Activated CD4-positive, alpha-beta T cell treated with anti-CD3 and anti-CD28 coated beads, Interleukin-2, amount 50 U/mL, for 24 hours (primary cell): ENCODE measurements at regions not wholly inside any gene's neighbourhood (a gene's known extent, or its start where the extent isn't known, plus 50 kb on each side); places are given as distances from the start of the nearest gene placed in this dataset.
"Not testable (repeated sequence)": the region's sequence is repeated elsewhere in the genome, so short reads cannot be mapped to it uniquely, and the experiment has no call there.

ENCODE experiments used
- DNase-seq, 2 donors: peaks; one replicate each; pipeline ENCODE4 v3.0.0-alpha.2; 2020; ENCODE audit warnings: low read depth in 1 of 2, low spot score in 1 of 2

DNA sequence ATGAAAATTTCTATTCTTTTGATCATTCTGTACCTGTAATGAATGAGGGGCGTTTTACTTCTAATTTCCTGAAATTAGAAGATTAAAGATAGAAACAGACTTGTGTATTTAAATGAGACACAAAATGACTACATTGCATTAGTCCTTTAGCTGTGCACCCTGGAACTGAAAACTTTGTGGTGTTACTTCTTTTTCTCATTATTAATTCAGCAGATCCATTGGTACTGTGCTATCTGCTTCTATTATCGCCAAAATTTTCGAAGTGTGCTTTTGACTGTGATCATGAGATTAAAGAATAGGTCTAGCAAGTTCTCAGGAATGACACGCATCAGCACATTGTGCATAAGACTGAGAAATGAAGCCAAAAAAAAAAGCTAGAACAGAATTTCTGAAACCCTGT lies 1938.9 kb upstream of the TENM3 start:
- no peak for DNase-seq

DNA sequence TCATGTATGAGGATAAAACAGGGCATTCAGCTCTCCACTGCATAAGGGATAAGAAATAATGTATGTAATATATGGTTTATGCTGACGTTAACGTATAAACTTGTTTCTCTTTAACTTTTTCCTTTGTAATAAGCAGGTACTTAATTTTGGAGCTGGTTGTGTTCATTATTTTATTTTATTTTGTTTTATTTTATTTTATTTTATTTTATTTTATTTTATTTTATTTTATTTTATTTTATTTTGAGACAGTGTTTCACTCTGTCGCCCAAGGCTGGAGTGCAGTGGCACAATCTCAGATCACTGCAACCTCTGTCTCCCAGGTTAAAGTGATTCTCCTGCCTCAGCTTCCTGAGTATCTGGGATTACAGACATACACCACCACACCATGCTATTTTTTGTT lies 1932.6 kb upstream of the TENM3 start:
- no peak for DNase-seq

DNA sequence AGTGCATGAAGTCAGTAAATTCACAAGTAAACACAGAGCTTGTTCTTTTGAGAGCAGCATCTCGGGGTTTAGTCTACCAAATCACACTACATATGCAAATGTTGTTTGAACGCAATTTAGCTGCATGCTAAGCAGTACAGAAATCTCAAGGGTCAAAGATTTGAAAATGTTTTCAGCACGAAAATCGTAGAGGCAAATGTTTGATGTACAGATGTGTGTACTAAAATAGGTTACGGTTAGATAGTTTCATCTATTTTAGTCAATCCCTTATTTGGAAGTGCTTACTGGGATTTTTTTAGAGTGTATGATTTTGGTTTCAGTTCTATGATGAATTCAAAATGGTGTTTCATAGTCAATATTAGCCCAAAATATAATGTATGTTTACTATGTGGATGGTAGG lies 1928.2 kb upstream of the TENM3 start:
- no peak for DNase-seq

DNA sequence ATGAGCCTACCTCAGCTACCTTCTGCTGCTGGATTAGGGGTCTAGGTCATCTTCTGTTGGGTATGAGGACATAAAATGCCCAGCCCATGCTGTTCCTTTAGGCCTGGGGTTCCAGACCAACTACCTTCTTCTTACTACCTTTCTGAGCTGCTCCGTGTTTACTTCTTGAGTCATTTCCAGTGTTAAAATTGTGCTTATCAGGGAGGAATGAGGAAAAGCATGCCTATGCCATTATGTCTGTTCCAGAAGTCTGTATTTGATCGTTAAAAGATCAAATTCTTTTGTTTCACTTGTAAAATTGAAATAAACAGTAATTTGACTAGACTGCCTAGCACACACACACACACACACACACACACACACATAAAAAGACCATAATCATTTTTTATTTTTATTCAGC lies 1912.7 kb upstream of the TENM3 start:
- DNase-seq = no peak

DNA sequence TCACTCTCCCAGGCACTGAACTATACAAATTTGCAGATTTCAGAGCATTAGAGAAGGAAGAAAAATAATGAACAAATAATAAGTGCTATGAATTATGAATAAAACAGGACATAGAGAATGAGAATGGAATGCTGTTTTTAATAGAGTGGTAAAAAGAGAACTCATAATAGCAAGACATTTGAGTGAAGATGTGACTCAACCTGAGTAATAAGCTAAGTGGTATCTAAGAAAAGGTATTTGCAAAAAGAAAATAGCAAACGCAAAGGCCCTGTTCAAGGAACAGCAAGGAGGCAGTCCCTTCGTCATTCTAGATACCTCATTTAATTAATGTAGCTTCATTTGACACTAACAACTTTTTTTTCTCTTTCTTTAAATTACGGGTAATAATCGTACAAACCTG lies 1910.0 kb upstream of the TENM3 start:
- DNase-seq = no peak

DNA sequence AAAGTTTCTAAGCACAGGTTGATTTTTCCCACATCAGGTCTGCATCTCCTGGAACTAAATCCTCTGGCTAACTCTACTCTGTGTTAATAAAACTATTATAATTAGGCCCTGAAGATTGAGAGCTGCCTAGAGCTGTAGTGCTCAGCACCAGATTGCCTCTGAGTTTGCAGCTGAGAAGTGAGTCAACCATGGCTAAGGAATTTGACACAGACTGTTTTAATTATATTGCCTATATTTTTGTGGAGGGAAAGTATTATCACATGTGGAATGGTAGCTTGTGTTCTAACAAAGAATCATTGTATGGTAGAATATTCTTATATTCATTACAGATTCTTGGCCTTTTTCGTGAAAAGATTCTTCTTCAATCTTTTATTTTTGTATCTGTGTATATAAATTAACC lies 1907.6 kb upstream of the TENM3 start:
- DNase-seq = no peak

DNA sequence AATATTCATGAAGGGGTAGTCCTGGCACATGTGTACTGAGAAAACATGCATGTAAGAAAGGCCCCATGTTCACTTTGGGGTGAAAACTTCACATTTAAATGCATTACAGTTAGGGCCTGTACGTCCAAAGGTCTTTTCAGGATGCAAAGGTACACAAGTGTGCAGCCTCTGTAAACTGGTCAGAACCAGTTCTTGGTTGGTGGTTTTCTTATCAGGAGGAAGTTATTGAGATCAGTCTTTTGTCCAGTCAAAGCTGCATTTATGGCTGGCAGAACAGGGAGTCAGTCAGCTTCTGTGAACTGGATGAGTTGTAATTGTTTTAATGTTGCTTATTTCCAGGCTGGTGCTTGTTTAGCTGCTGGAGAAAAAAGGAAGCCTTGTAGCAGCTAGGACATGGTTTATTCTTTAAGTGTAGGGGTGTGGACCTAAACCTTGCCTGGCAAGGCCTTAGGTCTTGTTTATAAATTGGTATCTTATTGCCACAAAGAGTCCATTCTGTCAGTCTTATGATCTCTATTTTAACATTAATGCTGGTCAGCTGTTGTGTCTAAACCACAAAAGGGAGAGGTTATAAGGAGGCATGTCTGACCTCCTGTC lies 1906.6 kb upstream of the TENM3 start:
- no peak for DNase-seq

DNA sequence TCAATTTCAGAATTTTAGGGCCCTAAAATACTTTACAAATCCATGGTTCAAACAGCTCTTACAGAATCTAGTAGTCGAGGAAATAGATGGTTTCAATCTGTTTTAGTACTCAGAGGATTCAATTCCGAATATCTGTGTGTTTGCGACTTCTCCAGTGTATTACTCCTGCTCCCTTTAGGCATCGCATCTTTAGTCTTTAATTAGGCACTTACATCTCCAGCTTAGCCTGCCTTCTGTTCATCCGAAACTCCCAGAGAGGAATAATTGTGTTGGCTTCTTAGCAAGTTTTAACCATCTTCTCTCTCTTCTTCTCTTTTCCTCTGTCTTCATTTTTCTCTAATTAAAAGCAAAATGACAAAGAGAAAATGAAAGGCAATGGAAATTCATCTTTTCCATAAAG lies 1901.3 kb upstream of the TENM3 start:
- no peak for DNase-seq

DNA sequence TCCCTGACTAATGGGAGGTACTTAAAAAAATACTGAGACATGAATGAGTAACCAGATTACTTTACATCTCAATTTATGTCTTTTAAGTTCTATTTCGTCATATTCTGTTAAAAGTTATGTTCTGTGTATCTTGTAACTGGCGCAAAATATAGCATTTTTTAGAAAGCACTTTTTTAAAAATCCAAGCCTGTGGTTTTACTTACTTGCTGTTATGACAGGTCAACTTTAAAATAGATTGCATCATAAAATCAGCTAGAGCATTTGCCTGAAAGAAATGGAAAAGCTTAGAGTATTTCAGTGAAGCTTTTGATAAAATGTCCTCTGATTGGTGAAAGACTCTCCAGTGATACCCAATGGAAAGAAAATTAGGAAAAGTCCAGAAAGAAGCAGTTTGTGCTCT lies 1892.3 kb upstream of the TENM3 start:
- DNase-seq = no peak

DNA sequence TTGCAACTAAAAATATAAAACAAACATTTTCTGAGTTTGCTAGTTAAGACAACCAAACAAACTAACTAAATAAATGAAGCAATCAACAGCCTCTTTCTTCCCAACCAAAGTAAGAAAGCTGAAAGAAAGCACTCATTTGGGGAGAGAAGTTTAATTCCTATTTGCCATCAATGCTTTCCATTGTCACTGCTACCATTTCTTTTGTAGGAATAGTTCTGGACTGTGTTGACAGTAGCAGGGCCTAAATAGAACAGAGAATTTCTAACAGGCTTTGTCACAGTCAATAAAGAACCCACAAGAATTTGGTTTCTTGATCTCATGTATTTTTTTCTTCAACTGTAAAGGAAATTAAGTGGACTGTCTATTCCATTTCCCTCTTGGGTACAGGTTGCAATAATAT lies 1886.4 kb upstream of the TENM3 start:
- no peak for DNase-seq

DNA sequence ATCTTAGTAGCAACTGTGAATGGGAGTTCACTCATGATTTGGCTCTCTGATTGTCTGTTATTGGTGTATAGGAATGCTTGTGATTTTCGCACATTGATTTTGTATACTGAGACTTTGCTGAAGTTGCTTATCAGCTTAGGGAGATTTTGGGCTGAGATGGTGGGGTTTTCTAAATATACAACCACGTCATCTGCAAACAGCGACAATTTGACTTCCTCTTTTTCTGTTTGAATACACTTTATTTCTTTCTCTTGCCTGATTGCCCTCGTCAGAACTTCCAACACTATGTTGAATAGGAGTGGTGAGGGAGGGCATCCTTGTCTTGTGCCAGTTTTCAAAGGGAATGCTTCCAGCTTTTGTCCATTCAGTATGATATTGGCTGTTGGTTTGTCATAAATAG lies 1883.1 kb upstream of the TENM3 start:
- DNase-seq = not testable (repeated sequence)

DNA sequence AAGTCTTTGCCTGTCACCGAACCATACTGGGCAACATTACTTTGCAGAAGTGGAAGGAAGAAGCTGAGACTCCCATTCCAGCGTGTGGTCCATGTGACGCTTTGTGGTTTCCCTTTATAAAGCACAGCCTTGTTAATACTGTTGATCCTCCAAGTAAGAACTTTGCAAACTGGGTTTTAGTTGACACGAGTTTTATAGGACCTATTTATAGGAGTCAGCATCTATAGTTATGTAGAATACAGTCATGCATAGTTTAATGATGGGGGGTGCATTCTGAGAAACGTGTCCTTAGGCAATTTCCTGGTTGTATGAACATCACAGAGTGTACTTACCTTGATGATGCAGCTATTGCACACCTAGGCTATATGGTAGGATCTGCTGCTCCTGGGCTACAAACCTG lies 1879.4 kb upstream of the TENM3 start:
- DNase-seq = no peak

DNA sequence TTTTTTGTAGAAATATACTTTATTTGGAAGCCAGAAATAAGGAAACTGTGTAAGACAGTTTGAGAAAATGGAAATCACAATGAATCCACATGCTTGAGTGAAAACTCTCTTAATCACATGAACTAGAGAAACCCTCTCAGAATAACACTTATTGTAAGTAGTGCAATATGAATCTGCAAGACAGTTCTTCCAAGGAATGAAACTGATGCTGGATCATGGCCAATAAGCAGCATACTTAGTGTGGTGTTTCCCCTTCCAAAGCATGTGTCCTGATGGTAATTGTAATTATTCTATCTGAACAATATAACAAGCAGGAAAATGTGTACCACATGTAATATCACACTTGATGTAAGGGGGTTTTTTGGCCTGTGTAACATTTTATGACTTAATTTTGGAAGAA lies 1870.5 kb upstream of the TENM3 start:
- DNase-seq = no peak

DNA sequence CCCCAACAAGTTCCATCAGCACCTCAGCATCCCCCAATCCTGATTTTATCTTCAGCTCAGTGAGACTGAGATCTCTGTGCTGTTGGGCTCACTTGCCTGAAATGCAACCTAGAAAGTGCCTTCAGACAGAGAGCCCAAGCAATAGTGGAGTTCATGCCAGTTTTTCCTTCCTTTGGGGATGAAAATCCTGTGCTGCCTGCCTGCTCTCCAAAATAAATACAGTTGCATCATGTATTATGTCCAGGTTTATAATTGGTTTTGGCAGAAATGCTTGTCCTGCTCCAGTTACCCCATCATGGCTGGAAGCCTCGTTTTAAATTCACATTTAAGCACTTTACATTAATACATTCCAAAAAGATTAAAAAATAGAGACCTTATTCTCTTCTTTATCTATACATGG lies 1865.5 kb upstream of the TENM3 start:
- no peak for DNase-seq

DNA sequence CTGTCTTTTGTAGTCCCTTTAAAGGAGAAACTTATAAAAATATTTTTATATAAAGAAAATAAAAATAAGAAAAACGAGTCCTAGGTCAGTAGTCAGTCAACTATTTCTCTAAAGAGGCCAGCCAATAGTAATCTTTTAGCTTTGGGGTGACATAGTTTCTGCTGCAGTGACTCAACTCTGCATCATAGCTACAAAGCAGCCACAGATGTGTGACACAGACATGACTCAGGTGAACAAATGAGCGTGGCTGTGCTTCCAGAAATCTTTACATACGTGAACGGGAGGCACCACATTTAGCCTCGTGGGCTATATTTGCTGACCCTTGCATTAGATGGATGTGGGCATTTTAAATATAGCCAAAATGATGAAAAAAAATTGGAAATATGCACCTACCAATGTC lies 1862.5 kb upstream of the TENM3 start:
- no peak for DNase-seq

DNA sequence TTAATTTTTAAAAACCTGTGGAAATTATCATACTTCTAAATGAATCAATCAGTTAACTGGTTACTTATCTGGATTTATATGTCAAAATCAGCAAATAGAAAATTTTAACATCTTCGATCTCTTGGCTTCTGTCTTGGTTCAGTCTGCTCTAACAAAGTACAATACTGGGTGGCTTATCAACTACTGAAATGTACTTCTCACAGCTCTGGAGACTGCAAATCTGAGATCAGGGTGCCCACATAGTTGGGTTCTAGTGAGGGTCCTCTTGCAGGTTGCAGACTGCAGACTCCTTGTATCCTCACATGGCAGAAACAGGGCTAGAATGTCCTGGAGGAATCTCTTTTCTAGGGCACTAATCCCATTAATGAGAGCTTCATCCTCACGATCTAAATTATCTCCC lies 1851.6 kb upstream of the TENM3 start:
- DNase-seq = no peak

DNA sequence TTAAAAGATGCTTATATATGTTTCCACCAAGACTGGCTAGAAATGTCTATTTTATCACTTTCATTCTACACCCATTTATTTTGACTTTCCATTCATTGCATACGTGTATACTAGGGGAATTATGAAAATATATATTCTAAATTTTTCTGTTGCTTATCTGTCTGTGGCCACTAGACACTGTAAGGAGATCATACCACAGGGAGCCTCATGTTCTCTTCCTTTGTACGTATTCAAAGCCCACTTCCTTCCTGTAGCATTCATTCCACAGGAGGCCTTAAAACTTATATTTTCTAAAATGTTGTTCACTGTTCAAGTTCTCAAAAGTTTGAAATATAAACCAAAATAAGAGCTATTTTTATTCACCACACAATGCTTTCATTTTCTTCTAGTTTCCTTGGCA lies 1848.9 kb upstream of the TENM3 start:
- DNase-seq = no peak

DNA sequence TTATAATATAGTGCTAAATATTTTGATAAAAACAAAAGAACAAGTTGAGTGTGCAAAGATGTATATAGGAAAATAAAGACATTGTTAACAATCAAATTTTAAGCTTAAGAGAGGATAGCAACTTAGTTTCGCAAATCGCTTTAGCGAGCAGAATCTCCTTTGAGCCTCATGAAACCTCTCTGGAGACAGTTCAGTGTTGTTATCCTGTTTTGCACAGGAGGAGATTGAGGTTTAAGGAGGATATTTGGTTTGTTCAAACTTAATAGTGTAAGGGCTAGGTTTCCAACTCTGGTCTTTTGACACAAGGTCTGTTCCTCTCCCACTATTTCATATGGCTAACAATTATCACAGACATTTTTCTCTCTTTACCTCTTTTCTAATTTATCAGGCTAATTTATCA lies 1848.5 kb upstream of the TENM3 start:
- DNase-seq = no peak

DNA sequence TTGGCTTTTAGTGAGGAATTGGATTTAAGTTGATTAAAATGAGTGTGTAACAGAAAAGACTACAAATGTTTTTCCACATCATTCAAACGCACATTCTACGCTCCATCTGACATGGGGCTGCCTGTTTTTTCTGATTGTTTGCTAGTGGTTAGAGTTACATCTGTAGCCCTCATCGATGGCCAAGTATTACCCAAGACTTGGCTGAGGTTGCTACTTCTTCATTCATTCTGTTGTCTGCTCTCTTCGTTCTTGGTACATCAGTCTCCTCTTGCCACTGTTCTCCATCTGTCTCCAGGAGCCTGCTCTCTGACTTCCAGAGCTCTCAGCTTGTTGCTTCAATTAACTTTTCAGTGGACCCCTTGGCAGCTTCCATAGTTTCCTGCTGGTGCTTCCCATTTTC lies 1844.6 kb upstream of the TENM3 start:
- no peak for DNase-seq

DNA sequence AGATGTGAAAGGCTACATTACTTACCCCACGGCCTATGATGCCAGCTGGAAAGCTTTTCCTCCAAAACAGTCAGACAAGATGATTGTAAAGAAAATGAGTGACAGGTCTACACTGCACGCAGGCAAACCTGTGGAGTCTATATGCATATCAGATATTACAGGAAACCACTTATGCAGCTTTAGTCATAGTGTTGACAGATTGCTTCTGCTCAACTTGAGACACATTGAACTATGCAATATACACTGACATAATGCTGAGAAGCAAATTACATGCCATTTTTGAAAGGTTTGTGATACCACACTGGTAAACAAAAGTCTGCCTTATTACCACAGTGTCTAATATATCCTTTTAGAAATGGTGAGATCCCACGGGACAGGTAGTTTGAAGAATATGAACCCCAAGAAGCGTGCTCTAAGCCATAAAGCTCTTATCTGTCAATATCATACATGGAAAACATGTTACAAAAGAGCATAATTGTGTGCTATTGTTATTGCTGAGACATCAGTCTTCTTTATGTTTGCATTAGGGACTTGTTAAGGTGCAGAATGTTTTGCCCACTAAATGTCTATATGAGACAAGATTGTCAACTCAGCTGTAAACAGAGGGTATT lies 1835.8 kb upstream of the TENM3 start:
- DNase-seq = no peak

DNA sequence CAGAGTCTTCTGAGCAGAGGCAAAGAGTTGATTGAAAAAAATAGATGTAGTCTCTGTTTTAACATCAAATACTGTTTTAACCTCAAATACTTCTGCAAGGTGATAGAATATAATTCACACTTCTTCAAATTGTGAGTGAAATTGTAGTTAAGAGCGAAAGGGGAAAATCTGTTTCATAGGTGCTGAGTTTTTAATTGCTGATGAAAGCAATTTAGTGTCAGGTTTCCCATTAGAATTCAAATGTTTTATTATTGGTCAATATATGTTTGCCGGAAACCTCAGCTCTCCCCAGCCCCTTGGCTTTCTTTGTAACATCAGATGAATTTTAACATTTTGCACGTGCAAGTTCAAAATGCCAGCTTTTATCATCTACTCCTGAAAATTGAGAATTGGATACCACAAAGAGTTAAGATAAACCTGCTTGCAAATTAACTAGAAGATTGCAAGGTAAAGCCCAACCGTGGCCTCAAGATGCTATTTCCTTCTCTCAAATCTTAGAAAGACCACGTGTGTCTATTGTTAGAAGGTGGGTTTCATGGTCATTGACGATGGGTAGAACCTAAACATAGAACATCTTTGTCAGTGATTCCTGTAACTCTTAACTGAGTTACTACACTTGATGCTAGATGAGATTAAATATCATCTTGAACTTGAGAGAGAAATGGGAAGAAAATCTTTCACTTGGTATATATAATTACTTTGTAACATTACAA lies 1824.2 kb upstream of the TENM3 start:
- DNase-seq = no peak

DNA sequence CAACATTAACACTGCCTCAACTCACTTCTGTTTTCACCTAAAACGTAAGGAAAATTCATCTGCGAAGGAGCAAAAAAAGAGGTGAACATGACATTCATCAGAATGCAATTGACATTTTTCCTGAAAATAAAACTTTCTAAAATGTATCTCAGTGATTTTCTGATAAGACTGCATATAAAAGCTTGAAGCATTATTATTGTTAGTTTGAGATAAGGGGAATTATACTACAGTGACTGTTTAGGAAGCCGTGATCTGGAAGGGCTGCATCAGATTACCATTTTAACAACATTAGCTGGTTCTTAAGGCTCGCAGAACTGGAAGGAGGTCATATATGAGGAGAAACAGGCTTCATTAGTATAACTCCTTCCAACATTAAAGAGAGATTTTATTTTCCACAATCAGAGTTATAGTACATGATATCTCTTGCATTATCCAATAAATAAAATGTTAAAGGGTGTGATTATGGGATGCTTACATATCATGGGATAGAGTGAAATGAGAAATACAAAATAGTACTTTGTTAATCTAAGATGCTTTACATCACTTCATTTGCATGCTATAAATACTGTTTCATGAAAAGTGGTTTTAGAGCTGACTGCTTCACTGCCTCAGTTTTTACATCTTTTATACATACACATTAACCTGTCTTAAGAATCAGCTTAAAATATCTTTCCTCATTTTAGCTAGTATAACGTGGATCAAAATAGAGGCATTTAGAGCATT lies 1820.1 kb upstream of the TENM3 start:
- no peak for DNase-seq
